Peyer's patch (tissue), 4 donors: ENCODE measurements at regions not wholly inside any gene's neighbourhood (a gene's known extent, or its start where the extent isn't known, plus 50 kb on each side); places are given as distances from the start of the nearest gene placed in this dataset.

Experiments
- POLR2A ChIP-seq, 2 donors: fragments of 450-650 bp; IDR thresholded peaks; one replicate each; pipeline ENCODE4 v1.5.1; 2017; ENCODE audit warnings: antibody characterized with exemption in 2 of 2, mild to moderate bottlenecking in 2 of 2, moderate library complexity in 2 of 2
- TF ChIP-seq, protein P1 (sequence below), 6 experiments: fragments of 450-650 bp in 4 of 6; fragments of 200-600 bp in 2 of 6; sonication (generic) in 1 of 6; IDR thresholded peaks; one replicate each; pipeline ENCODE4 v1.5.1; 2017 to 2019; ENCODE audit warnings: antibody characterized with exemption in 6 of 6, mild to moderate bottlenecking in 3 of 6, moderate library complexity in 1 of 6

DNA sequence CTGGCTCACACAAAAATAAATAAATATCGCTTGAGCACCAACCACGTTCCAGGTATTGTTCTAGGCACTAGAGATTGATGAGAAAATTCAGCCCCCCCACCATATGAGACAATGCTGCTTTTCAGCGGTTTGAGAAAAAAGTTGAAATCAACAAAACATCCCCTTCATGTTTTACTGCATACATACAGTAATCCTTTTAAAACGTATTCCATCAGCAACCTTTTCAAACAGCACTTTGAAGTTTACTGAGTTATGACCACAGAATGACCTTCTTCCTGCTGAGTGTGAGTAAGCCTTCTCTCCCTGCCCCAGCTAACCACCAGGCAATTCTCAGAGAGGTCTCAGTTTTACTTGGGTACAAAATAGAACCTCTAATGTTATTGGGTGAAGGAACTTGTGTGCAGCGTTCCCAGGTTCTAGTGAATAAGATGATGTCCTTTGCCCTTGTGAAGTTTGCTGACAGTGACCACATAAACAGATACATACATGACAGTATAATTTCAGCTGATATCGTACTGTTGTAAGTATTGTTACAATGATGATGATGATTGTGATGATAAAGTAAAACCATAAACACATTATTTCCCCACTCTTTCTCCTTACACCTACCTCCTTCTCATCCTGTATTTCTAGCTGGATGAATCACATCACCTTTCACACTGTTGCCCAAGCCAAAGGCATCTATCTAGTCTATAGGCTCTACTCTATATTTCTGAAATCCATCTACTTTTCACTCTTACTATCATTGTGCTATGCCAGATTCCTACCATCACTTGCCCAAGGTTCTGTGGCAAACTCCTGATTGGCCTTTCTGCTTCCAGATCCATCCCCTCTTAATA lies 124.4 kb upstream of the KRR1 start:
- TF ChIP-seq, protein P1, sequence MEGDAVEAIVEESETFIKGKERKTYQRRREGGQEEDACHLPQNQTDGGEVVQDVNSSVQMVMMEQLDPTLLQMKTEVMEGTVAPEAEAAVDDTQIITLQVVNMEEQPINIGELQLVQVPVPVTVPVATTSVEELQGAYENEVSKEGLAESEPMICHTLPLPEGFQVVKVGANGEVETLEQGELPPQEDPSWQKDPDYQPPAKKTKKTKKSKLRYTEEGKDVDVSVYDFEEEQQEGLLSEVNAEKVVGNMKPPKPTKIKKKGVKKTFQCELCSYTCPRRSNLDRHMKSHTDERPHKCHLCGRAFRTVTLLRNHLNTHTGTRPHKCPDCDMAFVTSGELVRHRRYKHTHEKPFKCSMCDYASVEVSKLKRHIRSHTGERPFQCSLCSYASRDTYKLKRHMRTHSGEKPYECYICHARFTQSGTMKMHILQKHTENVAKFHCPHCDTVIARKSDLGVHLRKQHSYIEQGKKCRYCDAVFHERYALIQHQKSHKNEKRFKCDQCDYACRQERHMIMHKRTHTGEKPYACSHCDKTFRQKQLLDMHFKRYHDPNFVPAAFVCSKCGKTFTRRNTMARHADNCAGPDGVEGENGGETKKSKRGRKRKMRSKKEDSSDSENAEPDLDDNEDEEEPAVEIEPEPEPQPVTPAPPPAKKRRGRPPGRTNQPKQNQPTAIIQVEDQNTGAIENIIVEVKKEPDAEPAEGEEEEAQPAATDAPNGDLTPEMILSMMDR (IDR thresholded peaks at IDR 0.05): no peak
- no peak for TF ChIP-seq POLR2A (IDR thresholded peaks at IDR 0.05)
